Stimulated activated CD8-positive, alpha-beta memory T cell treated with anti-CD3 and anti-CD28 coated beads, Interleukin-7, amount 100 ng/mL, for 1 hour (primary cell): ENCODE measurements at regions not wholly inside any gene's neighbourhood (a gene's known extent, or its start where the extent isn't known, plus 50 kb on each side); places are given as distances from the start of the nearest gene placed in this dataset.

Experiments
- DNase-seq, 2 donors: peaks; one replicate each; pipeline ENCODE4 v3.0.0-alpha.2; 2020; ENCODE audit warnings: low read depth in 2 of 2

DNA sequence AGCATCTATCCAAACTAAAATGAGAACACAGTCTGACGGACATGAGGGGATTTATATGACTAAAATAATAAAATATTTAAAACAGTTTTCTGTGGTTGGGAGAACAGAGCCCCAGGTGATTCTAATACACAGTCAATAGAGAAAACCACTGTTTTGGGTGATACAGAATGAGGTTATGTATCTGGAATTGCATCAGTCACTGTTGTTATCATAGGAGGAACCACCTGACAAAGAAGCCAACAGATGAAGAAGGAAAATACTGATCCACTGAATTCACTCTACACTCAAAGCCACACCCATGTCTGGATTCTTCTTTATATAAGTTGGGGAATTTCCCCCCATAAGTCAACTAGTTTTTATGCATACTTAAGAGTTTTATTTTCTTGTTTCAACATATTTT, 799.0 kb downstream of the TLR4 start:
- DNase-seq: no peak

DNA sequence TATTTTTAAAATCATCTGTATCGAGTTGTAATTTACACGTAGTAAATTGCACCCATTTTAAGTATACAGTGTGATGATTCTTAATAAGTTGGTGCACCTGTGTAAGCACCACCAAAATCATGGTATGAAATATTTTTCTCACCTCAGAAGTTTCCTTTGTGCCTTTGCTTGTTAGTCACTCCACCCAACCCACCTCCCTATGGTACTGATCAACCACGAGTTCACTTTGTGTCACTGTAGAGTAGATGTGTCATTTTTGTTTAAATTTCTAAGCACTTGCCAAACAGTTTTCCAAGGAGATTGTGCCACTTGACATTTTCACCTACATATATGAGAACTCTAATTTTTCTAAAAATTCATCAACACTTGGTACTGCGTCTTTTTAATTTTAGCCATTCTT, 806.5 kb downstream of the TLR4 start:
- no peak for DNase-seq

DNA sequence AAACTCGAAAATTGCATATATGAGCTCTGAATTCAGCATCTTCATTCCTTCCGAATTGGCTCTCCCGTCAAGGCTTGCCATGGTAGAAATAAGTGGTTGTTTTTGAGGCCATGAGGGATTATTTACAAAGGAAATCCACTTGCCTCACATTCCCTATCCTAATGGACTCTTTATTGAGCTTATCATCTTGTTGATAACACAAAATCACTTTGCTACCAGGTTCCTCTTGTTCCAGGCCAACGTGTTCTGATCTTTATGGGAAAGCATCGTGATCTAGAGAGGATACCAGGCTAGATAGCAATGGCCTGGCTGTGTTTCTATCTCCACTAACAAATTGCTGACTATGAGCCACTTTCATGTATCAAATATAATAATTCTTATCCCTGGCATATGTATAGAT, 811.7 kb downstream of the TLR4 start:
- DNase-seq: no peak

DNA sequence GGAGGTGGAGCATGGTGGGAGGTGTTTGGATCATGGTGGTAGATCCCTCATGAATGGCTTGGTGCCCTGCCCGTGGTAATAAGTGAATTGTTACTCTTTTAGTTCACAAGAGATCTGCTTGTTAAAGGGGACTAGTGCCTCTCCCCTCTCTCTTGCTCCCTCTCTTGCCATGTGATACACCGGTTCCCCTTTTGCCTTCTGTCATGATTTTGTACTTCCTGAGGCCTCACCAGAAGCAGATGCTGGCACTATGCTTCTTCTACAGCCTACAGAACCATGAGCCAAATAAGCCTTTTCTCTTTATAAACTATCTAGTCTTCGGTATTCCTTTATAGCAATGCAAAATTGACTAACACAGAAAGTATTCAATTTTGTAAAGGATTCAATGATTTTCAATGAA, 817.1 kb downstream of the TLR4 start:
- no peak for DNase-seq

DNA sequence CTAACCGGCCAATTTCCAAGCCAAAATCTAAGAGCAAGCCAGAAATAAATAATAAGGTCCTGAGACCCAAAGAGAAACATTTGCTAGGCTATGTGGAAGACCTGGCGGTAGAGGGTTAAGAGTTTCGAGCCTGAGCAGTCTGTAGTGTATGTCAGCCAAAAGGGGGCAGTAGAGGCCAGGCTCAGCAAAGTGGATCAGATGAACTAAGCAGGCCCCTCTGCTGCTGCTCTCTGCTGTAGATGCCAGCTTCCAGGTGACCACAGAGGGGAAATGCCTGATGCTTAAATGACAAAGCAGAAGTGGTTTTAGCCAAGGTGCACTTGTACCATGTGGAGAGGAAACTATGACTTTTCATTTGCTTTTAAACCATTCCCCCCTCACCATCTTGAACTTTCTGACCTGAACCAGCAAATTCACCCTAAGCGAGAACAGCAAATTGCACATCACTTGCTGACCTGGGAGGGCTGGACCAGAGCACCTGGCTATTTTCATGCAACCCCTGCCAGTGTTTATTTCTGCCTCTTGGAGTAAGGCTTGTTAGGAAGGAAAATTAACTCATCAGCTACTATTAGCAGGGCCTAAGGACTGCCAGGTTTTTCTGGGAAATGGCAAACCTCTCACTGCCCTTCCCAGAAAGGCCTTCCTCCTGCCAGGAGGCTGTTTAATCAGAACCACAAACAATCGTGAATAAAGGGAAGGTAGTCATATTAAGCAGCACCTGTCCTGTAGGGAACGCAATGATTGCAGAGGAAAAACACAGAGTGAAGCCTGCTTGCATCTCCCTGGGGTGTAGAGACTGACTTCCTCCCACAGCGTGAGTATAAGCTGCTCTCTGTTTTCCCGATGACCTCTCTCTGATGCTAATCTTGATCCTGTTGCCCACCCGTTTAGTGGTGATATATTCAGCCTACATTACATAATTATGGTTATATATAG, 818.2 kb downstream of the TLR4 start:
- no peak for DNase-seq

DNA sequence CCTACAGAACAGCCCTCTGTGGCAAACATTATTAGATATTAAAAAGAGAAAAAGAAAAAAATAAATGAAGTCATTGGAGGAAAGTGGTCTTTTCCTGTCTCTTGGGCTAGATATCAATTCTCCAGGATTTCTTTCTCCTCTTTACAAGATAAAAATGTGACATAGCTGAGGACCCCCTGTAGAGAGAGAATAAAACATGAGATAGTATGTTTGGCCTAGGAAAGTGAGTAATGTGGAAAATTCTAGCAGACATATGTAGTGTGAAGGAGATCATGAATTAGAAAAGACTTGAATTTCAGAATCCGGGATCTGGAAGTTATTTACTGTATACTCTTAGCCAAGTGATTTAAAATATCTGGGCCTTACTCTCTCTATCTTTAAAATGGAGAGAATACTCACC, 823.1 kb downstream of the TLR4 start:
- DNase-seq: no peak

DNA sequence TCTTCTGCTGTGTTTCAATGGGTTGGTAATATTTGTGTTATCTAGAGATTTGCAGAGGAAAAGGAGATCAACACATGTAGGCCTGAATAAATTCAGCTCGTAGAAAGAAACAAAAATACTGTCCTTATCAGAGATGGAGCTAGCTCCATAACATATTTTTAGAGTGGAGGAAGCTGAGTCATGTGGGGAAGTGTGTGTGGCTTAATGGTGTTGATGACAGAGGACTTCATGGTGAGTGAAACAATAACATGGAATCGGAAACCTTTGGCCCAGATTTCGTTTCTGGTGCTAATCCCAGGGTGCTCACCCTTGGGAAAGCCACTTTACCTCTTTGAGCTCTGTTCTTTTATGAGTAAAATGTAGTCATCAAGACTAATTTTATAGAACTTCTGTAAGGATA, 825.0 kb downstream of the TLR4 start:
- no peak for DNase-seq

DNA sequence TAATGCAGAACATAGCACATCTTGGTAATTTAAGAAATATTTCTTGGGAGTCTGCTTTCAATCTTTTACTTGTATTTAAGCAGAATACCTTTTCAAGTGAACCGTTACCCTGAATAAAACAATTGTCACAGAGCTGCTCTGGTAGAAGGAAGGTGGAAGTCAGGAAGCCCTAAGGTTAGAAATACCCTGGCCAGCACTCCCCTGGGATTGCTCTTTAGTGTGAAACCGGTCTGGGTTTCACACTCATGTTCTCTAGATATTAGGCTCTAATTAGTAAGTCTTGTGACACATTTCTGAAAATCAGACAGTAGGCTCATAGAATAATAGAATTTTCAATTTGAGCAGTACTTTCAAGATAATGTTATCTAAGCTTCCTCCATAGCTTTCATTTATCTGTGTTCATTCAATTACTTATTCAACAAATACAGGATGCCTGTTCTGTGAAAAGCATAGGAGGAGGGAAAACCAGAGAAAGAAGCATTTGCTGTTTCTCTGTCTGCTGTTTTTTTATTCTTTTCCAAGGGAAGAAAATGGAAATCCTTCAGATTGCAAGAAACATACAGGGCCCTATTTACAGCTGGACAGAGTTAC, 825.5 kb downstream of the TLR4 start:
- DNase-seq: no peak

DNA sequence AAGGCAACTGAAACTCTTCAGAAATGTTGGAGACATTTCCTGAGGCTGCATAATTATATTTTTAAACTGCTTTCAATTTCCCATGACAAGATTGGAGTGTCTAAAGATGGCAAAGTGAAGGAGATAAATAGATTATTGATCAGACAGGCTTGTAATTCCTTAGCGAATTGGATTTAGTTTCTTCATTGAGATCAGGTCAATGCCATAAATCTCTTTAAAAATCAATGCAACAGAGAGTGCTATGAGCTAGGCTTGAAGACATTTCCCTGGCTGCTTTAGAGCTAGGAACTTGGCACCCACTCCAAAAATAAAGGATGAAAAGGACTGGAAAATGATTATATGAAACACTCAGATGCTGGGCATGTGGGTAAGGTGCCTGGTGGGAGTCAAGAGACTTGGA, 828.4 kb downstream of the TLR4 start:
- no peak for DNase-seq

DNA sequence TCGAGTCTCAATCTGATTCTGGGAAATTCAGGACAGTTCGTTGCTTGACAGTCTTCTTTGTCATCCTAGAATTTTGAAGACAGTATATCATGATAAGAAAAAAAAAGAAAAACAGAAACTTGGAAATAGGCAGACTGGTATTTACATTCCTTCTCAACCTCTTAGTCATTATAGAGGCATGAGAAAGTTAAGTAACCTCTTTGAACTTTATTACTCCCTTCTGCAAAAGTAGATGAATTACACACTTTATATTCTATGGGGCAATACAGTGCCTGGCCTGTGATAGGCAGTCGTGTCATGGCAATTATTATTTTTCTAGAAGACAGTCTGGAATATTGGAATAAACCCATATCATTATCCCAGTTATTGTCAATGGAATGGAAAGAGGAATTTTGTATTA, 828.9 kb downstream of the TLR4 start:
- no peak for DNase-seq

DNA sequence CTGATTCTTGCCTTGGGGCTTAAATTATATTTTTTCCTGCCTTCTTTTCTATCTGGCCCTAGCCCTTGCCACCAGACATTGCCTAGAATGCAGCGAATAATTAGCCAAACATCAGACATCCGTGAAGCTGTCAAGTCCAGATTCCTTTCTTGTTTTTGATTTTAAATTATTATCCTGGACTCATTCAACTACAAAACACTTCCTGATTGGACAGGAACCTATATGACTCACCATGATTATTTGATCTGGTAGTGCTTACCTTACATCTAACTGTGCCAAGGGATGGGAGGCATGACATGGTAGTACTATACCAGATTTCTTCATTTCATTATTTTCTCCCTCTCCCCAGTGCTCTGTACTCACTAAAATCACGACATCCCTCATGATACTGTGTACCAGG, 829.6 kb downstream of the TLR4 start:
- DNase-seq: no peak

DNA sequence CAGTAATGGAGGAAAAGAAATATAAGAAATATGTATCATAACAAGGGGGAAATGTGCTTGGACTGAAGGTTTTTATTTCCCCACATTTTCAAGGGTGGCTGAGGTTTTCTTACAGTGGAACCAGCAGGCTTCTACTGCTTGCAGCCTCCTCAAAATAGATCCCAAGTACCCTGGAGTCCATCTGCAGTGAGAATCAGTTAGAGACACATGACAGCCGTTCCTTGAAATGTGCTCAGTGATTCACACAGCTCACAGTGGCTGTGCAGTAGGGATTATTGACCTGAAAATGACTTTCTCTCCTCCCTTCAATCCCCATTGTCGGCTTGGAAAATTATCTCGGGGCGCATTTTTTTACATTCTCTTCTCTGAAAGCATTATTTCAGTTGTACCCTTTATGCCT, 832.0 kb downstream of the TLR4 start:
- DNase-seq: no peak

DNA sequence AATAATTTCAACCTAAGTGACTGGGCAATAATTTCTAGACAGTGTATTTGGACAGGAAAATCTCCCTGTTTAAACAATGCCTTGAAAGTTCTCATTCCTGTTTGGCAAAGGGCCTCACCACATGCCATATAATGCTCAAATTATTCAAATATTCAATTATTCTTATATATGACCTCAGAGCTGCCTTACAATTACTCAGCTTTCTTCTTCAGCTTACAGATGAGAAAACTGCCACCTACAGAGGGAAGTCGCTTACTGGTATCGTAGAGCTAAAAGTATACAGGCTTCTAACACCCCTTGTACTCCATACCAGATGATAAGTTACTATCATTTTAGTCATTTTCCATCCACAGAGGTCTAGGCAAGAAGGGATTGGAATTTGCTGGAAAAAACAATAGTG, 830.3 kb downstream of the BRINP1 start:
- no peak for DNase-seq

DNA sequence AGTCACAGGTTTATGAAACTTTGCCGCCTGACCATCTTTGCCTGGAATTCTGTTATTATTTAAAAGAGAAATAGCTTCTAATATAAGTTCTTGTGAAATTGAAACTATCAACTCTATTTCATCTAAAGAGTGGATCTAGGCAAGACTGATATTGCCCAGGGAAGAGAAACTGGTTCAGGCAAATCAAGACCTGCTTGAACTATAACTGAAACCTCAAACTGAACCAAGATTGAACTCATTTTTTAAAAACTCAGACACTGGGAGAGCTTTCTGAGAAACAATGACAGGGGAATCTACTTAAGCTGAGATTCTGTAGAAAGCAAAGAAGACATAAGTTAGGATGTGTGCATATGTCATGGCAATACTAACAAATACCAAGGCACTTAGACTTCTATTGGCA, 815.8 kb downstream of the BRINP1 start:
- no peak for DNase-seq

DNA sequence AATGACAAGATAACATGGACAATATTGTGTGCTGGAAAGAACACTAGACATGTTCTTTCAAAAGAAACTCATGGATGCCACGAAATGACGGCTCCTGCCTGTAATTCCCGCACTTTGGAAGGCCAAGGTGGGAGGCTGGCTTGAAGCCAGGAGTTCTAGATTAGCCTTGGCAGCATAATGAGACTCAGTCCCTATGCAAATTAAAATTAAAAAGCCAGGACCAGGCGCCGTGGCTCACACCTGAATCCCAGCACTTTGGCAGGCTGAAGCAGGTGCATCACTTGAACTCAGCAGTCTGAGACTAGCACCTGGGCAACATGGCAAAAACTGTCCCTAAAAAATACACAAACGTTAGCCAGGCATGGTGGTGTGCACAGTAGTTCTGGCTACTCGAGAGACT, 814.2 kb downstream of the BRINP1 start:
- no peak for DNase-seq

DNA sequence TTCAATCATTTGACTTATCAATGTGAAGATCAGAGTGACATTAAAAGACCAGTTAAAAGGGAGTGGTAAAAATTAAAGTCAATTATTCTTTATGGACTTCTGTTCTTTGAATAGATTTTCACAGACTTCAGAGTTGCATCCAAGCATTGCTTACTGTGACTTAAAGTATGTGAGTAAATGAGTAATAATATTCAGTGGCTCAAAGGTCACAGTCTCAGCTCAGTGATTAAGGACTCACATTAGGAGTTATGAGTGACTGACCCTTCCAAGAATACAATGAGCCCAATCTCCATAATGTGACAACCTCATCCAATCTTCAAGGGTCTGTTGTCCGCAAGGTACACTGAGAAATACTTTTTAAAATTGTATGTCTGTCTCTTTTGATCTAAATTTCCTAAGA, 811.2 kb downstream of the BRINP1 start:
- DNase-seq: no peak

DNA sequence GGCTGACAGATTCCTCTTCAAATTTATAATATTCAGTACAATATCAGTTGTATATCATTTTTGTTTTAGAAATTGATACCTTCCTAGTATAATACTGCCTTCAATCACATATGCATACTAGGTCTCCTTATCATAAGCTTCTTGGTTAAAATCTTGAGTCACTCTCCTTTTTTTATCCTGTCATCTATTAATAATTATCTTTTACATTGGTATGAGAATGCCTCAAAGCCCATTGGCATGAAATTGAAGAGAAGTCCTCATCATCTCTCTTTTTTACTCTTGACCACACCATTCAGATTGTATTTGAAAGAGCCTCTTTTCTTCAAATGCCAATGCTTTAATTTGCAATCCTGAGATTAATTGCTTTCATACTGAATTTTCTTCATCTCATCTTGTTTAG, 810.3 kb downstream of the BRINP1 start:
- DNase-seq: no peak

DNA sequence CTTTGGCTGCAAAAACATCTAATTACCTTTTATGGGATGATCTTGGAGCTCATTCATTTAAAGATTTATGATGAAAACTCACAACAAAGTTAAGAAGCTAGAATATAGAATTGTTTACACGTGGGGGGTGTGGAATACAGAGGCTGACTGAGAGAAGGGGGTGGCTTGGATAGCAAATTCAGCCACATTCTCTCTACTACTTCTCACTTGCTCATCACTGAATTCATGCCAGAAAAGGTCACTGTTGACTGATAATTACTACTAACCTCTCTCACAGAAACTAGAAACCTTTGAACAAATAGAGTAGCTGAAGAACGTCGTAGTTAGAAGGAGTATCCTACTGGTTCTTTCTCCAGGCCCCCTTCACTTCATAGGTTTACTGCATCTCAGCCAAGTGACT, 808.2 kb downstream of the BRINP1 start:
- DNase-seq: no peak

DNA sequence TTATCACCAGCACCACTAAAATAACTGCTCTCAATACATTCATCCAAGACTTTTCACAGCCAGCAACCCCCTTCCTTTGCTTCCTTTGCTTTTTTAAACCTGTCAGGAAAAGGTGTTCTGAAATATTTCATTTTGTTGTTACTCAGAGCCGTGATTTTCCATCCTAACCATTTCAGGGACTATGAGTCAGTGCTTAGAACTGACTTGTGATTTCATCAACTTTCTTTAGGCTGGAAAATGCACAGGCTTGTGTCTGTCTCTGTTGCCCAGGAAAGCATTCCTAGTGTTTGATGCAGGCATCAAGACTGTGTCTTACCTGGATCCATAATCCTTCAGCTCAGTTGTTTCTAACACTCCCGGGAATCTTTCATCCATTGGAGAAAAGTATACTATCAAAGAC, 805.6 kb downstream of the BRINP1 start:
- no peak for DNase-seq

DNA sequence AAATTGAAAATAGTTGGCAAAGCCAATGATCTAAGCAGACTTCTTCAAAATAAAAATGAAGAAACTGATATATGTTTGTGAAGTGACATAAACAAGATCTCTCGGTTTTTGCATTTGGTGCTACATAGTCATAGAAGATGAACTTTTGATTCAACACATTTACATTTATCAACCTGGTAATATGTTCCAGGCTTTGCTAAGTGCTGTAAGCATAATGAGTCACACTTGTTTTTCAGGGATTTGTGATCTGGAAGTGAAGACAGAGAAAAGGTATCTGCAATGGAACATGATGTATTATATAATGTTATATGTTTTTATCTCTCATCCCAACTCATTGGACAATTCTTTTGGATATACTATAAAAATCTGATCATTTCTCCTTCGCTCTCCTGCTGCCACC, 801.4 kb downstream of the BRINP1 start:
- no peak for DNase-seq

DNA sequence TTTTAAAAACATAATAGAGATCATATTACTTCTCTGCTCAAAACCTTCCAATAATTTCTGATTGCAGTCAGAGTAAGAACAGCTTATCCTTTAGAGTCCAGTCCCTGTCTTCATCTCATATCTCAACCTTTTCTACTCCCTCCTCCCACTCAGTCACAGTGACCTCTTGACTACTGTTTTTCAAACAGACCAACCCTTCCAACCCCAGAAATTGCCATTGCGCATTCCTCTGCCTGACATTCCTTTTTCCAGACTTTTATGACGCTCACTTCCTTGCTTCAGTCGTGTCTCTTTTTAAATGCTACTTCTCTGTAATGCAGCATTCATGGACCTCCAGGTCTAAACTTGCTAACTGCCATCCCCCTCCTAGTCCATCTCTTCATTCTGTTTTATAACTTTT, 800.5 kb downstream of the BRINP1 start:
- DNase-seq: no peak

DNA sequence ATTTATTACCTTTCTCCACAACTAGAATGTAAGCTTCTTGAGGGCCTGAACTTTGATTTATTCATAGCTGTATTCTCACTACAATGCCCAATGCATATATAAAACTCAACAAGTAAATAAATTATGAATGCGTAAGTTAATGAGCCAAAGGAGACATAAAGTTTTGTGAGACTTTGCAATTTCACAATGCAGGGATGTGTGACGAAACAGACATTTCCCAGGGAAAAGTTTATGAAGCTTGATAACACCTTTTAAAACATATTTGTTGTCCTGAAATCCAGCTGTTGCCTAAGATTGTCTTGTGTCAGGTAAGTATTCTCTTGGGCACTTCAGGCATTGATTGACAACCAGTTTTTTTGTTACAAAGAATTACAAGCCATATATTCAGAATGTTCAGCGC, 800.1 kb downstream of the BRINP1 start:
- DNase-seq: no peak

DNA sequence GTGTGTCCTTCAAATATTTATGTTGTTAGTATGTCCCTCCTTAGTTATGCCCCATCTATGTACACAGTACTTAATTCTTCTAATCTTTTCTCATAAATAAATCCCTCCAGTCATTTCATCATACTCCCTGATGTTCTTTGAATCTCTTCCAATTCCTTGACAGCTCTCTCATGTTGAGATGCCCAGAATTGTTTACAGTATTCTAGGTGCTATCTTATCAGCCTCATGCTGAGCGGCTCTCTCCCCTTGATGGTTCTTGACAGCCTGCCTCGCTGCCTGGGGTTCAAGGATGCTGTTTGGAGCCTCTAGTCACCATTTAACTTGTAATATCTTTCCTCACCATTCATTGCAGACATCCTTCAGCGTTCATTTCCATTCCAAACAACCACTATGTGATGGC, 799.2 kb downstream of the BRINP1 start:
- no peak for DNase-seq
